ENCODE measurements at regions not wholly inside any gene's neighbourhood (a gene's known extent, or its start where the extent isn't known, plus 50 kb on each side); places are given as distances from the start of the nearest gene placed in this dataset.

DNA sequence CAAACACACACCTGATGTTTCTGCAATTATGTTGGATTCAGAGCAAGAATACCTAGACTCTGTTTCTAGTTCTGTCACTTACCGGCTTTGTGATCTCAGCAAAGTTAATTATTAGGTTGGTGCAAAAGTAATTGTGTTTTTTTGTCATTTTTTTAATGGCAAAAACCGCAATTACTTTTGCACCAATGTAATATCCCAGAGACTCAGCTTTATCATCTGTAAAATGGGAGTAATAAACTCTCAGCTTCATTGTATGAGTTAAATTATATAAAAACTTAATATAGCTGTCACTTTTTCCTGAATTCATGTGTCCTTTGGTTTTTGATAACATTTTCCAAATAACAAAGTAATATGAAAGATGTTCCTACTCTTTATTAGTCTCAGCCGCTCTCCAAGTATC is 251.7 kb downstream of the TRIB2 start:
- H3K27ac ChIP-seq (ENCODE audit: low read depth, low read length, poor library complexity, severe bottlenecking), result no peak overlapping the region
- no peaks in the 10 kb centered on the region for H3K9me2 ChIP-seq (ENCODE audit: insufficient read depth, low read length)
- intact Hi-C loops (cut with micrococcal nuclease; ENCODE audit: unreplicated experiment), result no loop called here
- CTCF ChIA-PET (ENCODE audit: unreplicated experiment), result no interaction called here
- no peak overlapping the region for H3K4me3 ChIP-seq (ENCODE audit: low read depth, low read length, poor library complexity, severe bottlenecking)
- no peaks in the 10 kb centered on the region for H4K20me1 ChIP-seq (ENCODE audit: insufficient read depth, low read length)
- H3K36me3 ChIP-seq (ENCODE audit: insufficient read depth, low read length), result no peaks in the 10 kb centered on the region
- H3K79me2 ChIP-seq (ENCODE audit: insufficient read depth, low read depth, low read length), result no peaks in the 10 kb centered on the region
- H2AFZ ChIP-seq (ENCODE audit: low read length), result no peak overlapping the region
- no TSS peak for BruUV-seq (replicated peaks)
- POLR2A ChIA-PET, result no interaction called here
- no peaks in the 10 kb centered on the region for H3K4me1 ChIP-seq (ENCODE audit: insufficient read depth, low read length, poor library complexity, severe bottlenecking)
- no peak overlapping the region for H3K4me2 ChIP-seq (ENCODE audit: low read length)
- TF ChIP-seq EZH2phosphoT487 (IDR thresholded peaks at IDR 0.05; ENCODE audit: borderline replicate concordance, low read depth, low read length), result no peak
- TF ChIP-seq, protein P1, sequence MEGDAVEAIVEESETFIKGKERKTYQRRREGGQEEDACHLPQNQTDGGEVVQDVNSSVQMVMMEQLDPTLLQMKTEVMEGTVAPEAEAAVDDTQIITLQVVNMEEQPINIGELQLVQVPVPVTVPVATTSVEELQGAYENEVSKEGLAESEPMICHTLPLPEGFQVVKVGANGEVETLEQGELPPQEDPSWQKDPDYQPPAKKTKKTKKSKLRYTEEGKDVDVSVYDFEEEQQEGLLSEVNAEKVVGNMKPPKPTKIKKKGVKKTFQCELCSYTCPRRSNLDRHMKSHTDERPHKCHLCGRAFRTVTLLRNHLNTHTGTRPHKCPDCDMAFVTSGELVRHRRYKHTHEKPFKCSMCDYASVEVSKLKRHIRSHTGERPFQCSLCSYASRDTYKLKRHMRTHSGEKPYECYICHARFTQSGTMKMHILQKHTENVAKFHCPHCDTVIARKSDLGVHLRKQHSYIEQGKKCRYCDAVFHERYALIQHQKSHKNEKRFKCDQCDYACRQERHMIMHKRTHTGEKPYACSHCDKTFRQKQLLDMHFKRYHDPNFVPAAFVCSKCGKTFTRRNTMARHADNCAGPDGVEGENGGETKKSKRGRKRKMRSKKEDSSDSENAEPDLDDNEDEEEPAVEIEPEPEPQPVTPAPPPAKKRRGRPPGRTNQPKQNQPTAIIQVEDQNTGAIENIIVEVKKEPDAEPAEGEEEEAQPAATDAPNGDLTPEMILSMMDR (conservative IDR thresholded peaks at IDR 0.05; ENCODE audit: low read length), result no peak
- H3K9me3 ChIP-seq (ENCODE audit: low read length), result no peaks in the 10 kb centered on the region
- DNase-seq (ENCODE audit: low spot score), result no peak

DNA sequence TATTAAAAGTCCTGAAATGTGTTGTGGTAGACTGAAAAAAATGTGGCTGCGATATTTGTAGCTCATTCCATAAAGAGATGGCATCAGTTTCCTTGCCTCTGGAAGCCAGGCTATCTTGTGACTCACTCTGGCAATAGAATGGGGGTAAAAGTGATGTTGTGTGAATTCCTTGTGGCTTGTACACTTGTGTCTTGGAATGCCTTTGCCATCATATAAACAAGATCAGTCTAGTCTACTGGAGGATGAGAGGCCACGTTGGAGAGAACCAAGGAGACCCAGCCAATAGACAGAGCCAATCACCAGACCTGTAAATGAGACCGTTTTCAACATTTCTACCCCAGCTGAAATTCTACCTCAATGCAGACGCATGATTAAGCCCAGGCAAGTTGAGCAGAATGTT is 254.1 kb downstream of the TRIB2 start:
- Histone ChIP-seq H3K9me3 (ENCODE audit: low read length) (no peaks in the 10 kb centered on the region), H3K4me2 (ENCODE audit: low read length) (no peak overlapping the region), H3K4me1 (ENCODE audit: insufficient read depth, low read length, poor library complexity, severe bottlenecking) (no peaks in the 10 kb centered on the region), H3K36me3 (ENCODE audit: insufficient read depth, low read length) (no peaks in the 10 kb centered on the region), H4K20me1 (ENCODE audit: insufficient read depth, low read length) (no peaks in the 10 kb centered on the region), H2AFZ (ENCODE audit: low read length) (no peak overlapping the region), H3K27ac (ENCODE audit: low read depth, low read length, poor library complexity, severe bottlenecking) (no peak overlapping the region), H3K4me3 (ENCODE audit: low read depth, low read length, poor library complexity, severe bottlenecking) (no peak overlapping the region), H3K9me2 (ENCODE audit: insufficient read depth, low read length) (no peaks in the 10 kb centered on the region), H3K79me2 (ENCODE audit: insufficient read depth, low read depth, low read length) (no peaks in the 10 kb centered on the region)
- TF ChIP-seq, protein P1 (conservative IDR thresholded peaks at IDR 0.05; ENCODE audit: low read length), result no peak
- no peak for TF ChIP-seq EZH2phosphoT487 (IDR thresholded peaks at IDR 0.05; ENCODE audit: borderline replicate concordance, low read depth, low read length)
- ChIA-PET POLR2A (interaction anchor here (0.5 kb wide), 1 partner anchor 27 kb away, joined by 3 read pairs; no protein-coding TSS in a partner anchor), CTCF (ENCODE audit: unreplicated experiment) (no interaction called here)
- BruUV-seq (replicated peaks), result no TSS peak
- DNase-seq (ENCODE audit: low spot score), result no peak
- intact Hi-C loops (cut with micrococcal nuclease; ENCODE audit: unreplicated experiment), result no loop called here

DNA sequence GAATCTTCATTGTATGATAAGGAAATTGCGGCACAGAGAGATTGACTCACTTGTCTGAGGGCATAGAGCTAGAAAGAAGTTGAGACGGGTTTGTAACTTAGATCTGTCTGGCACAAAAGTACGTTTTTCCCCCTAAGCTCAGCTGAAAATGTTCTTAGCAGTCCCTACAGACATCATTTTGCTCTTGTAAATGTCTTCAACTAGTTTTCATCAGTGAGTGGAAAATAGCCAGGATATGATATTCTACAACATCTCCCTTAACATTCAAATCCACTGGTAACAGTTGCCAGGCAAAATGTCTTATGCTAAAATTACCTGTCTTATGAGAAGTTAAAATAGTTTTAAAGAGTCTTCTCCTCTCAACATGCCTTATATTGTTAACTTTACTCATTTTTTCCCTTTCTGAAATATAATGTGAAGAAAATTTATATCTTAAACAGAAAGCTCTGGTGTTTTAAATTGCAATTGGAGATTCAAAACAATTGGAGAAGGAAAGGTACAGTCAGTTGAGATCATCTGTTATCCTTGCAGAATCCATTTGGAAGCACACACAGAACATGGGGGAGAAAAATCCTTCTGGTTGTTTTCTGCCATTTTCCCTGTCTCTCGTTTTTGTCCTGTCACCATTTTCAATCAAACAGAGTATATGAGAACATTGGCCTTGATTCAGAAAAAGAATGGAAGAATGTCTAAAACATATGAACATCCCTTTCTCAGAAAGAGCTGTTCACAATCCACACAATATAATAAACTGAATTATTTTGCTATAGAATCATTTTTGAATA is 255.0 kb downstream of the TRIB2 start:
- Histone ChIP-seq H3K4me2 (ENCODE audit: low read length) (no peak overlapping the region), H3K27ac (ENCODE audit: low read depth, low read length, poor library complexity, severe bottlenecking) (no peak overlapping the region), H3K9me3 (ENCODE audit: low read length) (no peaks in the 10 kb centered on the region), H2AFZ (ENCODE audit: low read length) (no peak overlapping the region), H3K4me1 (ENCODE audit: insufficient read depth, low read length, poor library complexity, severe bottlenecking) (no peaks in the 10 kb centered on the region), H3K36me3 (ENCODE audit: insufficient read depth, low read length) (no peaks in the 10 kb centered on the region), H3K4me3 (ENCODE audit: low read depth, low read length, poor library complexity, severe bottlenecking) (no peak overlapping the region), H4K20me1 (ENCODE audit: insufficient read depth, low read length) (no peaks in the 10 kb centered on the region), H3K79me2 (ENCODE audit: insufficient read depth, low read depth, low read length) (no peaks in the 10 kb centered on the region), H3K9me2 (ENCODE audit: insufficient read depth, low read length) (no peaks in the 10 kb centered on the region)
- POLR2A ChIA-PET, result no interaction called here
- CTCF ChIA-PET (ENCODE audit: unreplicated experiment), result no interaction called here
- no TSS peak for BruUV-seq (replicated peaks)
- intact Hi-C loops (cut with micrococcal nuclease; ENCODE audit: unreplicated experiment), result no loop called here
- TF ChIP-seq, protein P1 (conservative IDR thresholded peaks at IDR 0.05; ENCODE audit: low read length), result no peak
- TF ChIP-seq EZH2phosphoT487 (IDR thresholded peaks at IDR 0.05; ENCODE audit: borderline replicate concordance, low read depth, low read length), result no peak
- DNase-seq (ENCODE audit: low spot score), result no peak
